T-helper 2 cell treated with Interferon-gamma antibody and Interleukin-4, amounts not matched to agents 100 ng/mL and 5 ng/mL, for 36 hours (primary cell): ENCODE measurements at regions not wholly inside any gene's neighbourhood (a gene's known extent, or its start where the extent isn't known, plus 50 kb on each side); places are given as distances from the start of the nearest gene placed in this dataset.
"Not testable (repeated sequence)": the region's sequence is repeated elsewhere in the genome, so short reads cannot be mapped to it uniquely, and the experiment has no call there.

Experiments
- intact Hi-C: fragments of 100-400 bp; cut with micrococcal nuclease; formaldehyde crosslinking; loops from one replicate; pipeline ENCODE4 v1.15.1; 2023

GRCh38 chr14:22370084-22370847 lies 218.8 kb downstream of the DAD1 start:
- intact Hi-C loops, result no loop called here

- intact Hi-C loops, result no loop called here
Measured at GRCh38 chr14:22358726-22359125, 230.3 kb downstream of the DAD1 start.

- intact Hi-C loops, result not testable (repeated sequence)
Measured at GRCh38 chr14:22349281-22349680, 239.7 kb downstream of the DAD1 start.

GRCh38 chr14:22344673-22345072 lies 244.4 kb downstream of the DAD1 start:
- intact Hi-C loops, result no loop called here

- intact Hi-C loops, result not testable (repeated sequence)
Measured at GRCh38 chr14:22344209-22344608, 244.8 kb downstream of the DAD1 start.

- intact Hi-C loops, result no loop called here
Measured at GRCh38 chr14:22341049-22341448, 248.0 kb downstream of the DAD1 start.

- intact Hi-C loops, result no loop called here
Measured at GRCh38 chr14:22338917-22339715, 249.9 kb downstream of the DAD1 start.

GRCh38 chr14:22338381-22338780 lies 250.6 kb downstream of the DAD1 start:
- intact Hi-C loops, result no loop called here

- intact Hi-C loops, result no loop called here
Measured at GRCh38 chr14:22337938-22338337, 251.1 kb downstream of the DAD1 start.

- intact Hi-C loops, result no loop called here
Measured at GRCh38 chr14:22337521-22337920, 251.5 kb downstream of the DAD1 start.

GRCh38 chr14:22336031-22336430 lies 253.0 kb downstream of the DAD1 start:
- intact Hi-C loops, result no loop called here

- intact Hi-C loops, result no loop called here
Measured at GRCh38 chr14:22334627-22335026, 254.4 kb downstream of the DAD1 start.

GRCh38 chr14:22334275-22334577 lies 254.8 kb downstream of the DAD1 start:
- intact Hi-C loops, result no loop called here

- intact Hi-C loops, result no loop called here
Measured at GRCh38 chr14:22333422-22334274, 255.4 kb downstream of the DAD1 start.

- intact Hi-C loops, result no loop called here
Measured at GRCh38 chr14:22332686-22333421, 256.2 kb downstream of the DAD1 start.

GRCh38 chr14:22329371-22329770 lies 259.7 kb downstream of the DAD1 start:
- intact Hi-C loops, result no loop called here

- intact Hi-C loops, result no loop called here
Measured at GRCh38 chr14:22325676-22326400, 263.2 kb downstream of the DAD1 start.

- intact Hi-C loops, result loop anchor here (5.0 kb wide), 1 partner anchor 167 kb away; no protein-coding TSS in a partner anchor
Measured at GRCh38 chr14:22320362-22320750, 268.7 kb downstream of the DAD1 start.

GRCh38 chr14:22319526-22320361 lies 269.3 kb downstream of the DAD1 start:
- intact Hi-C loops, result loop anchor here (5.0 kb wide), 1 partner anchor 168 kb away; no protein-coding TSS in a partner anchor

GRCh38 chr14:22318951-22319350 lies 270.1 kb downstream of the DAD1 start:
- intact Hi-C loops, result no loop called here
